GM23338 (cell line): ENCODE measurements at regions not wholly inside any gene's neighbourhood (a gene's known extent, or its start where the extent isn't known, plus 50 kb on each side); places are given as distances from the start of the nearest gene placed in this dataset.

Source experiments
- ATAC-seq: fragments of 200-7000 bp; cut with Tn5 transposase; 3 replicates; pipeline ENCODE4 v1.9.1; 2020
- DNase-seq: peaks from one replicate; pipeline ENCODE4 v3.0.0-alpha.2; 2015; ENCODE audit warnings: low spot score
- H2AFZ ChIP-seq: fragments of 200-600 bp; sonication (generic); 2 replicates; pipeline ENCODE4 v1.8.0; 2016; ENCODE audit warnings: antibody characterized with exemption, mild to moderate bottlenecking, moderate library complexity
- H3F3A ChIP-seq: fragments of 200-600 bp; sonication (generic); replicated peaks from 2 replicates; pipeline ENCODE4 v1.8.0; 2017; ENCODE audit warnings: antibody characterized with exemption, mixed run types, low read depth
- H3K27ac ChIP-seq: fragments of 200-600 bp; sonication (generic); 2 replicates; pipeline ENCODE4 v1.6.1; 2016; ENCODE audit warnings: low read depth
- H3K27me3 ChIP-seq: fragments of 200-600 bp; sonication (generic); 2 replicates; pipeline ENCODE4 v1.8.0; 2016; ENCODE audit warnings: mild to moderate bottlenecking, mixed run types, moderate library complexity; ENCODE audit not compliant: insufficient read depth
- H3K36me3 ChIP-seq: fragments of 200-600 bp; sonication (generic); 2 replicates; pipeline ENCODE4 v1.8.0; 2016; ENCODE audit warnings: mild to moderate bottlenecking; ENCODE audit not compliant: insufficient read depth
- H3K4me1 ChIP-seq: fragments of 200-600 bp; sonication (generic); 2 replicates; pipeline ENCODE4 v1.8.0; 2016; ENCODE audit warnings: mild to moderate bottlenecking, moderate library complexity; ENCODE audit not compliant: insufficient read depth
- H3K4me2 ChIP-seq: fragments of 200-600 bp; sonication (generic); 2 replicates; pipeline ENCODE4 v1.7.1; 2017; ENCODE audit warnings: mixed run types
- H3K4me3 ChIP-seq: fragments of 200-600 bp; sonication (generic); 2 replicates; pipeline ENCODE4 v1.6.1; 2016; ENCODE audit warnings: mixed run types
- H3K79me2 ChIP-seq: fragments of 200-600 bp; sonication (generic); replicated peaks from 2 replicates; pipeline ENCODE4 v1.8.0; 2017; ENCODE audit warnings: mild to moderate bottlenecking; ENCODE audit not compliant: insufficient read depth
- H3K9me2 ChIP-seq: fragments of 200-600 bp; sonication (generic); 2 replicates; pipeline ENCODE4 v1.8.0; 2017; ENCODE audit not compliant: insufficient read depth
- H4K20me1 ChIP-seq: fragments of 200-600 bp; sonication (generic); replicated peaks from 2 replicates; pipeline ENCODE4 v1.8.0; 2017; ENCODE audit warnings: mild to moderate bottlenecking; ENCODE audit not compliant: insufficient read depth
- H3K27ac Mint-ChIP-seq: 2 replicates; pipeline ENCODE4 v1.8.0; 2020; ENCODE audit warnings: inconsistent platforms, mild to moderate bottlenecking, moderate library complexity, mixed read lengths
- H3K27me3 Mint-ChIP-seq: 3 replicates; pipeline ENCODE4 v1.8.0; 2022; ENCODE audit warnings: low read depth, mild to moderate bottlenecking, moderate library complexity, mixed read lengths, inconsistent platforms; ENCODE audit not compliant: insufficient read depth, poor library complexity
- H3K36me3 Mint-ChIP-seq: 3 replicates; pipeline ENCODE4 v1.8.0; 2021; ENCODE audit warnings: low read depth, mild to moderate bottlenecking, inconsistent platforms, moderate library complexity, mixed read lengths
- H3K4me1 Mint-ChIP-seq: 3 replicates; pipeline ENCODE4 v1.8.0; 2020; ENCODE audit warnings: mild to moderate bottlenecking, inconsistent platforms, mixed read lengths
- H3K4me3 Mint-ChIP-seq: 3 replicates; pipeline ENCODE4 v1.8.0; 2021; ENCODE audit warnings: moderate library complexity, mild to moderate bottlenecking, inconsistent platforms, mixed read lengths
- H3K9me3 Mint-ChIP-seq: 3 replicates; pipeline ENCODE4 v1.8.0; 2020; ENCODE audit warnings: moderate library complexity, mild to moderate bottlenecking, inconsistent platforms, mixed read lengths
- CREB1 ChIP-seq: fragments of 250-450 bp; sonication (Bioruptor Pico); IDR thresholded peaks from 2 replicates; pipeline ENCODE4 v1.5.0; 2020; ENCODE audit warnings: low read depth, mild to moderate bottlenecking, moderate library complexity
- EZH2 ChIP-seq: fragments of 200-600 bp; sonication (generic); IDR thresholded peaks from one replicate; pipeline ENCODE4 v1.8.0; 2017; ENCODE audit warnings: antibody characterized with exemption, mild to moderate bottlenecking, low read depth; ENCODE audit not compliant: unreplicated experiment
- EZH2phosphoT487 ChIP-seq: fragments of 200-600 bp; sonication (generic); IDR thresholded peaks from one replicate; pipeline ENCODE4 v1.8.1; 2018; ENCODE audit warnings: antibody characterized with exemption; ENCODE audit not compliant: unreplicated experiment
- JUNB ChIP-seq: IDR thresholded peaks from one replicate; pipeline ENCODE4 v1.6.1; 2016; ENCODE audit warnings: antibody characterized with exemption; ENCODE audit not compliant: unreplicated experiment
- NANOG ChIP-seq: IDR thresholded peaks from 2 replicates; pipeline ENCODE4 v1.6.1; 2016; ENCODE audit warnings: antibody characterized with exemption, borderline replicate concordance
- POLR2AphosphoS5 ChIP-seq: IDR thresholded peaks from 2 replicates; pipeline ENCODE4 v1.6.1; 2016; ENCODE audit warnings: antibody characterized with exemption, low read depth
- REST ChIP-seq: IDR thresholded peaks from one replicate; pipeline ENCODE4 v1.6.1; 2018; ENCODE audit warnings: antibody characterized with exemption; ENCODE audit not compliant: unreplicated experiment
- ZNF462 ChIP-seq: fragments of 250-450 bp; sonication (Bioruptor Pico); IDR thresholded peaks from 2 replicates; pipeline ENCODE4 v1.5.0; 2020; ENCODE audit warnings: mild to moderate bottlenecking, moderate library complexity
- TF ChIP-seq, protein P1 (sequence below), 2 experiments: fragments of 200-600 bp in 1 of 2; sonication (generic) in 1 of 2; conservative IDR thresholded peaks; 2 replicates each; pipeline versions ENCODE4 v1.5.1 to v1.6.1; 2016 to 2017; ENCODE audit warnings: antibody characterized with exemption in 2 of 2, low read depth in 2 of 2, mild to moderate bottlenecking in 2 of 2, moderate library complexity in 1 of 2

- peaks cover 6% of the 10 kb centered on the region; the same call in 2 of the 3 replicates for H3K9me3 Mint-ChIP-seq
- Histone ChIP-seq H3K79me2 (no peaks in the 10 kb centered on the region), H2AFZ (peak overlapping the region; percentile 65), H3K9me2 (0 out of 2 replicates have a peak, but pooled peaks cover 5% of the 10 kb centered on the region), H3F3A (no peaks in the 10 kb centered on the region), H3K27ac (no peak overlapping the region), H3K27me3 (no peaks in the 10 kb centered on the region), H3K4me1 (no peaks in the 10 kb centered on the region), H3K36me3 (no peaks in the 10 kb centered on the region), H3K4me2 (no peak overlapping the region), H4K20me1 (no peaks in the 10 kb centered on the region), H3K4me3 (no peak overlapping the region)
- H3K36me3 Mint-ChIP-seq, result no peaks in the 10 kb centered on the region; the same call in 2 of the 3 replicates
- H3K27me3 Mint-ChIP-seq, result no peaks in the 10 kb centered on the region
- no peak overlapping the region for H3K27ac Mint-ChIP-seq
- ATAC-seq (no peak), DNase-seq (no peak)
- no peak overlapping the region for H3K4me3 Mint-ChIP-seq
- H3K4me1 Mint-ChIP-seq, result no peaks in the 10 kb centered on the region
- no peak for TF ChIP-seq EZH2phosphoT487
- TF ChIP-seq ZNF462, result no peak
- TF ChIP-seq EZH2, result no peak
- no peak for TF ChIP-seq NANOG
- no peak for TF ChIP-seq JUNB
- no peak for TF ChIP-seq POLR2AphosphoS5
Observed at GRCh38 chr3:84125760-84126159, 833.0 kb upstream of the CADM2 start.

DNA sequence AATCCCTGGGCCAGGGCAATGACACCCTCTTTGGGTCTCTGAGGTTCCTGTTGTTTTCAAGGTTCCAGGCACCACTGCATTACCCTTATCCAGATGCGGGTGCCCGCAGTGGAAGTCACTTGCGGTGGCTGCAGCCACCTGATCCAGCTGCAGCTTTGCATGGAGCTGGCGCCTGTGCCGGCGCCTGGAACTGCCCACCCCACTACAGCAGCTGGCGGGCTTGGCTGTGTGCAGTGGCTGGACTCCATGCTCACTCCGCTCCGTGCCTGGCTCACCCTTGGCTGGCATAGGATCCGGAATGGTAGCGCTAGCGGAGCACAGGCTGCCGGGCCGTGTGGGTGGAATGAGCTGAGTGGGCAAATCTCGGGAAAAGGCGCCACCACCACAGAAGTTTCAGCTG lies 832.6 kb upstream of the CADM2 start:
- H3K9me3 Mint-ChIP-seq, result peaks cover 6% of the 10 kb centered on the region; the same call in 2 of the 3 replicates
- Histone ChIP-seq H3K4me1 (no peaks in the 10 kb centered on the region), H3K9me2 (0 out of 2 replicates have a peak, but pooled peaks cover 5% of the 10 kb centered on the region), H3K4me2 (no peak overlapping the region), H3K27me3 (no peaks in the 10 kb centered on the region), H3K27ac (no peak overlapping the region), H3F3A (no peaks in the 10 kb centered on the region), H3K4me3 (no peak overlapping the region), H4K20me1 (no peaks in the 10 kb centered on the region), H3K79me2 (no peaks in the 10 kb centered on the region), H2AFZ (peak overlapping the region; percentile 65), H3K36me3 (no peaks in the 10 kb centered on the region)
- DNase-seq (no peak), ATAC-seq (no peak)
- no peak overlapping the region for H3K4me3 Mint-ChIP-seq
- H3K36me3 Mint-ChIP-seq, result no peaks in the 10 kb centered on the region; the same call in 2 of the 3 replicates
- H3K4me1 Mint-ChIP-seq, result no peaks in the 10 kb centered on the region
- no peaks in the 10 kb centered on the region for H3K27me3 Mint-ChIP-seq
- H3K27ac Mint-ChIP-seq, result no peak overlapping the region
- TF ChIP-seq, protein P1, sequence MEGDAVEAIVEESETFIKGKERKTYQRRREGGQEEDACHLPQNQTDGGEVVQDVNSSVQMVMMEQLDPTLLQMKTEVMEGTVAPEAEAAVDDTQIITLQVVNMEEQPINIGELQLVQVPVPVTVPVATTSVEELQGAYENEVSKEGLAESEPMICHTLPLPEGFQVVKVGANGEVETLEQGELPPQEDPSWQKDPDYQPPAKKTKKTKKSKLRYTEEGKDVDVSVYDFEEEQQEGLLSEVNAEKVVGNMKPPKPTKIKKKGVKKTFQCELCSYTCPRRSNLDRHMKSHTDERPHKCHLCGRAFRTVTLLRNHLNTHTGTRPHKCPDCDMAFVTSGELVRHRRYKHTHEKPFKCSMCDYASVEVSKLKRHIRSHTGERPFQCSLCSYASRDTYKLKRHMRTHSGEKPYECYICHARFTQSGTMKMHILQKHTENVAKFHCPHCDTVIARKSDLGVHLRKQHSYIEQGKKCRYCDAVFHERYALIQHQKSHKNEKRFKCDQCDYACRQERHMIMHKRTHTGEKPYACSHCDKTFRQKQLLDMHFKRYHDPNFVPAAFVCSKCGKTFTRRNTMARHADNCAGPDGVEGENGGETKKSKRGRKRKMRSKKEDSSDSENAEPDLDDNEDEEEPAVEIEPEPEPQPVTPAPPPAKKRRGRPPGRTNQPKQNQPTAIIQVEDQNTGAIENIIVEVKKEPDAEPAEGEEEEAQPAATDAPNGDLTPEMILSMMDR (conservative IDR thresholded peaks at IDR 0.05; ENCODE audit: low read depth in 2 of 2), result no peak
- TF ChIP-seq CREB1 (no peak), POLR2AphosphoS5 (no peak), EZH2phosphoT487 (no peak), EZH2 (no peak), REST (no peak), NANOG (no peak), JUNB (no peak)
